ENCODE measurements at regions not wholly inside any gene's neighbourhood (a gene's known extent, or its start where the extent isn't known, plus 50 kb on each side); places are given as distances from the start of the nearest gene placed in this dataset.

- Histone ChIP-seq H2BK20ac (ENCODE audit: low read length) (no peak overlapping the region), H3K36me3 (ENCODE audit: control insufficient read depth in 2 of 4, insufficient read depth in 4 of 4, low read length in 3 of 4) (peaks cover 0 to 36% (median 20%) of the 10 kb centered on the region in 4 experiments; a peak in 5 of 8 replicates), H4K5ac (ENCODE audit: insufficient read length, low read depth, low read length) (no peak overlapping the region), H2BK120ac (replicated peaks; ENCODE audit: low read depth, low read length) (no peak overlapping the region), H4K20me1 (replicated peaks in 1 of 2; ENCODE audit: control insufficient read depth in 1 of 2, insufficient read depth in 2 of 2, low read length in 2 of 2) (peaks cover 4 to 20% of the 10 kb centered on the region in 2 experiments), H2AK5ac (ENCODE audit: low read depth, low read length) (0 out of 2 replicates have a peak overlapping the region, but pooled peaks have one; percentile 19), H2BK5ac (ENCODE audit: low read depth, low read length) (no peak overlapping the region), H4K8ac (ENCODE audit: extremely low read depth, insufficient read depth, low read length) (no peak overlapping the region), H3K79me2 (ENCODE audit: control insufficient read depth in 1 of 2, insufficient read depth in 2 of 2, low read length in 2 of 2) (peaks cover 3 to 30% of the 10 kb centered on the region in 2 experiments; a peak in 3 of 4 replicates), H3K18ac (ENCODE audit: extremely low read depth, low read length) (no peak overlapping the region), H2BK15ac (ENCODE audit: low read length) (no peak overlapping the region), H3K27ac (ENCODE audit: low read depth, low read length) (no peak overlapping the region), H3K4me2 (ENCODE audit: insufficient read depth in 1 of 2, low read depth in 2 of 2, low read length in 2 of 2) (peak overlapping the region in 1 of 2 experiments; percentile 22; a peak in 1 of 4 replicates), H3K9me3 (ENCODE audit: insufficient read depth in 2 of 2, low read depth in 1 of 2, low read length in 1 of 2) (no peaks in the 10 kb centered on the region; a peak in 1 of 4 replicates), H4K91ac (replicated peaks; ENCODE audit: insufficient read length, low read length) (no peak overlapping the region), H2AFZ (ENCODE audit: low read length) (no peak overlapping the region), H3K9ac (replicated peaks in 1 of 4; ENCODE audit: extremely low read depth in 1 of 4, low read depth in 3 of 4, low read length in 3 of 4) (no peak overlapping the region), H3K4me3 (ENCODE audit: extremely low read depth in 1 of 4, insufficient read depth in 2 of 4, low read depth in 3 of 4, low read length in 4 of 4) (no peak overlapping the region), H3K27me3 (replicated peaks in 1 of 4; ENCODE audit: control insufficient read depth in 3 of 4, extremely low read depth in 1 of 4, insufficient read depth in 3 of 4, low read length in 3 of 4) (no peaks in the 10 kb centered on the region), H3K23ac (ENCODE audit: insufficient read length) (no peak overlapping the region), H3K56ac (replicated peaks; ENCODE audit: insufficient read length, low read depth, low read length) (no peak overlapping the region), H3K79me1 (ENCODE audit: low read depth, low read length) (peaks cover 4% of the 10 kb centered on the region), H3K23me2 (ENCODE audit: low read depth, low read length) (no peaks in the 10 kb centered on the region), H3K4me1 (replicated peaks in 1 of 4; ENCODE audit: control insufficient read depth in 3 of 4, insufficient read depth in 4 of 4, low read length in 3 of 4) (peaks cover 0 to 37% (median 20%) of the 10 kb centered on the region in 4 experiments), H3K4ac (replicated peaks; ENCODE audit: insufficient read length, low read depth, low read length) (no peak overlapping the region), H3K14ac (ENCODE audit: insufficient read length) (no peak overlapping the region), H2BK12ac (ENCODE audit: low read depth, low read length) (no peak overlapping the region)
- 77% methylated on average over 14 of the region's 14 CpGs; no CpG with 5 or more reads in 1 of the 2 experiments for WGBS, 2 experiments (ENCODE audit: extremely low coverage in 1 of 2, insufficient coverage in 1 of 2, insufficient read length in 1 of 2, insufficient replicate concordance in 2 of 2, low coverage in 1 of 2, low lambda C conversion rate in 2 of 2, missing lambda C conversion rate in 1 of 2)
- DNase-seq (ENCODE audit: low read depth in 1 of 2, low spot score in 2 of 2) (no peak), FAIRE-seq (peak; percentile 7)
- CTCF ChIA-PET (ENCODE audit: partially characterized antibody): interaction anchor here (0.7 to 1.7 kb wide), 4 partner anchors 9 to 611 kb away, joined by 3 to 8 read pairs (median 4); no protein-coding TSS in a partner anchor
- POLR2A ChIA-PET (ENCODE audit: partially characterized antibody): interaction anchor here (0.7 to 3.0 kb wide), 6 partner anchors 8 to 994 kb away, joined by 3 to 19 read pairs (median 4); no protein-coding TSS in a partner anchor
- TF ChIP-seq MAFK (IDR thresholded peaks at IDR 0.05; ENCODE audit: low read depth, low read length) (0 out of 2 replicates have a peak, but pooled peaks have one; percentile 28), SP2 (IDR thresholded peaks at IDR 0.05; ENCODE audit: low read length) (no peak), ATF2 (IDR thresholded peaks at IDR 0.05; ENCODE audit: low read length) (peak; percentile 36; the same call in 1 of the 2 replicates), SUZ12 (IDR thresholded peaks at IDR 0.05; ENCODE audit: low read length) (no peak), FOSL1 (IDR thresholded peaks at IDR 0.05; ENCODE audit: insufficient read depth, low read depth, low read length) (no peak), CEBPB (IDR thresholded peaks at IDR 0.05; ENCODE audit: low read depth, low read length) (no peak), CREB1 (IDR thresholded peaks at IDR 0.05) (no peak), SIN3A (conservative IDR thresholded peaks at IDR 0.05 in 1 of 2, IDR thresholded peaks at IDR 0.05 in 1 of 2; ENCODE audit: low read depth in 1 of 2, low read length in 2 of 2) (no peak; a peak in 1 of 4 replicates), MAX (IDR thresholded peaks at IDR 0.05) (0 out of 2 replicates have a peak, but pooled peaks have one; percentile 9)
- TF ChIP-seq, protein P1, sequence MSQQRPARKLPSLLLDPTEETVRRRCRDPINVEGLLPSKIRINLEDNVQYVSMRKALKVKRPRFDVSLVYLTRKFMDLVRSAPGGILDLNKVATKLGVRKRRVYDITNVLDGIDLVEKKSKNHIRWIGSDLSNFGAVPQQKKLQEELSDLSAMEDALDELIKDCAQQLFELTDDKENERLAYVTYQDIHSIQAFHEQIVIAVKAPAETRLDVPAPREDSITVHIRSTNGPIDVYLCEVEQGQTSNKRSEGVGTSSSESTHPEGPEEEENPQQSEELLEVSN (IDR thresholded peaks at IDR 0.05): 0 out of 2 replicates have a peak, but pooled peaks have one; percentile 14
Observed at GRCh38 chr6:167238146-167238693, 52.9 kb upstream of the UNC93A start.

All from H1 (cell line).